HG03280 (cell line): ENCODE measurements at regions not wholly inside any gene's neighbourhood (a gene's known extent, or its start where the extent isn't known, plus 50 kb on each side); places are given as distances from the start of the nearest gene placed in this dataset.

Experiments used
- ATAC-seq: cut with Tn5 transposase; IDR thresholded peaks from one replicate; pipeline ENCODE4 v1.9.1; 2021; ENCODE audit warnings: mild to moderate bottlenecking, moderate library complexity; ENCODE audit not compliant: unreplicated experiment

DNA sequence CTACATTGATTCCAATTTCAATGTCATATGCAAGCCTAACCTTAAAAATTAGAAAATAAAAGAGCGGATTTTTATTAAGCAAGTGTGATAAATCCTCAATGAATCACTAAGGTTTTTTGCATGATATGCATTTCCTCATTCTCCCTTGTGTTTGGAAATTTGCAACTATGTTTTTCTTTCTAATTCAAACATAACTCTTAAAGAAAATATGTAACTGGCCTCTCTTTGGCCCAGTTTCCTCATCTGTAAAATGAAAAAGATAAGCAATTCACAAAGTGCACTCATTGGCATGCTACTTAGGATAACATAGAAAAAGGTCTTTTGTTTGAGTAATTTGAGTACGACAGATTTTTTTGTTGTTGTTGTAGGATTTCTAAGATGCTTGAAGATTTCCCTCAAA lies 295.5 kb downstream of the CDH11 start:
- ATAC-seq: no peak

DNA sequence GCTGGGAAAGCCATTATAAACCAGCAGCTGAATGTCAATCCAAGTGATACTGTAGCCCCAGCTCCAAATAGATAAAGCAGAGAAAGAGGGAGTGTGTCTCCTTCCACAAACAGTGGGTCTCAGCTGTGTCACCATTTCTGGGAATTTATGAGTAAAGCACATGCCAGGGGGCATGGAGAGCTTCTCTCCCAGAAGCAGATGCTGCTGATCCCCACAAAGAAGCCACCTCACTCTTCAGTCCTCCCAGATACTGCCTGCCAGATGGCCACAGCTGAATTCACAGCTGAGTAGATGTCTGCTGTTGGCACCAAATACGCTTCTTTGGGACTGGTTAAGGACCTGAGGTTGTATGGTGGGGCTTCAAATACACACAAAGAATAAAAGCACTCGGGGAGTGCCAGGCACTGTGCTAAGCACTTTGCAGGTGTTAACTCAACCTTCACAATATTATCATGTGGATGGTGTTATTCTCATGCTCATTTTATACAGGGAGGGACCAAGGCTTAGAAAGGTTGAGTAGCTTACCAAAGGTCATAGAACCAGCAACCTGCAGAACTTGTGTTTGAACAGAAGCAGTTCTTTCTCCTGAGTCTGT lies 298.3 kb downstream of the CDH11 start:
- no peak for ATAC-seq

DNA sequence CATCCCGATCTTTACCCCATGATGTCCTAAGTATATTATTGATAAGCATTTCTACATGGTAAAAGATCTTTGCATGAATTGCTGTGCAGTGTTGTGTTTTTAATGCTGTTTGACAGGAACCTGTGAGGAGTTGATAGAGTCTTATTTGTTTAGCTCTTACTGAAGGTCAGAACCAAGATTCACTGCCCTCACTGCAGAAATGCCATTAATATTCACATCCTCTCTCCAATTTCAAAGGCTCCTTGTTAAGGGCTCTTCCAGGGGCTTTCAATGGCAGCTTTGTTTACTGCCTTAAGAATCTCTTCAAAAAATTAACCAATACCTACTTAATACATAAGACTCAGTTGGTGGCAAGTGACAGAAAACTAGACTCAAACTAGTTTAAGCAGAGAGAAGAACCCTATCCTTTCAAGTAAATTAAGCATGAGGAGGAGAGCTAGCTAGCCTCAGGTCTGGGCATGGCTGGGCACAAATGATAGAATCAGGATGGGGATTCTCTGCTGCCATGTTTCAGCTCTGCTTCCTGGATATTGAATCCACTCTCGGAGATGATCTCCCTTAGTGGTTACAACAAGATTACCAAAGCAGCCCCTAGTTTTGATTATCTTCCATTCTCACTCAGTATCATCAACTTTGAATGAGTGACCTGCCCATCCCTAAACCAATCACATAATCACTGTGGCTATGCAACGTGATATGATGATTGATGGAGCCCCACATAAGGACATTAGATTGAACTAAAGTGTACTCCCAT lies 311.8 kb downstream of the CDH11 start:
- ATAC-seq: no peak

DNA sequence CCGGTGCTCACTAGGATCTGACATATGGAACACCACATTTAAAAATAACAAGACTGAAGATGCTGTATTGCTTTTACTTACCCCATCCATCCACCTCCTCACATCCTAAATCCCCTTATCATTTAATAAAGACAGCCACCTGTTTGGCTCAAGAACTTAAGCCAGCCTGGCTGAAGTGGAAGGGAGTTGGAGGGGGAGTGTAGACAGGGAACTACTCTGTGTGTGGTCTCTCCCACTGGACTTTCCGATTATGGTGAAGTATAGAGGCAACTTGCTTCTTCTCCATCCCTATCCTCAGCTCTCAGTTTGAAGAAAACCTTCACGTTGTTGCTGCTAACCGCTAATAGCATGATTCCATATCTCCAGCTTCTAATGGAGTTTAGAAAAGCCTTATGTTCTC lies 313.4 kb downstream of the CDH11 start:
- ATAC-seq: no peak

DNA sequence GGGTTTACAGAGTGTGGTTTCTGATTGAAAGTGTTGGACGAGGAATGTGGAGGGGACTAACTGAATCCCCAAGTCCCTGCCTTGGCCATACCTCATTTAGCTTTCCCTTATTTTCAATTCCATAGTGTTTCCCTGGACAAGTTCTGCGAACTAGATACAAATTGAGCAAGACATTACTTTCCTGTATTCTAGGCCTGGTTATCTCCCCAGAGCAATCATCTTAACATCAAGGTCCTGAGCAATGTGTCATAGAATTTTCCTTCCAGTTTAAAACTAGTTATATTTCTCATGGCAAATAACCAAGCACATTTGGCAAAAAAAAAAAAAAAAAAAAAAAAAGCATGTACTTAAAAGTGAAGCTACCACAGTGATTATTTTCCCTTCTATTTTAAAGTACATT lies 330.1 kb downstream of the CDH11 start:
- ATAC-seq: no peak

DNA sequence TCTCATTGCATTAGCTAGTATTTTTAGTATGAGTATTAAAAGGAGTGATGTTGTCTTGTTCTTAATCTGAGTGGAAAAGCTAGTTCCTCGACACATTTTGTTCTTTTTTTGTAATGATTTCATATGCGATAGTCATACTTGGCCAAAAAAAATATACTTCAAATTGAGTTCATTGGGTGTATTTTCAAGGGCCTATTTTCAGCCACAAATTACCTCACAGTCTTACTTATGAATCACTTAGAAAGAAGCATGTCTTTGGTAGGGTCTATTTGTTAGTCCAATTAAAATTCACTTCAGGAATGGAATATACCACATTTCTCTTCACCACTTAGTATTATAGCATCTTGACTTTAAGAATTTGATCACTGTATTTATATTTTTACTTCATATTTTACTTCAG lies 337.2 kb downstream of the CDH11 start:
- ATAC-seq: no peak

GRCh38 chr16:64782484-64782883 lies 339.4 kb downstream of the CDH11 start:
- no peak for ATAC-seq

DNA sequence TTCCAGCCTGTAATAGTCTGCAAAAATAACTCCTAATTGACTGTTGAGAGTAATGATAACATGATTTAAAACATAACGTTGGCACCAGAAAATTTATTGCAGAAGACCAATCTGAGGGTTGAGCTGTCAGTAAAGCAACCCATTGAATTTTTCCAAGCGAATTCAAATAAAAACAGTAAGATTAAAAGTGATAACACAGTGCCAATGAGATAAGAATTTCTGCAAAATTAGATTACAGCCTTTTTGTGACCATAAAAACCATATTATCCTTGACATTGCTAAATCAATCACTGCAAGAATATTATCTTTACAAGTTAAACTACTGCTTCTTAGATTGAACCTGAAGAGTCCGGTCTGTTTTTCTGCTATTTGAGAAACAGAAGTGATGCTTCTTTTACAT lies 341.4 kb downstream of the CDH11 start:
- ATAC-seq: no peak

DNA sequence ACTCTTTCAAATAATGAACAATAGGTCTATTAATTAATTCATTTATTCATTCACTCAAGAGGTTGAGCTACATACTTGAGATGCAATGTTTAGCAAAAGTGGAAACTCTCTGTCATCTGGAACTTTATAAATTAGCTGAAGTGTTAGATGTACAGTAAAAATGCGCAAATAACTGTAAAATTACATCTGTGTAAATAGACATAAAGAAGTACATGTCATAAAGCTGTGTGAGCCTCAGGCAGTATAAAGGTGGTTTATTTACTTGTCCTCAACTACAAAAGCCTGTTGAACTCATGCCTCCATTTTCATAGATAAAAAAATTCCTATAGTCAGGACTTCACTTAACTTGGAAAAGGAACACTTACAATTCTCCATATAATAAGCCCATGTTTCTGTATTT lies 343.1 kb downstream of the CDH11 start:
- no peak for ATAC-seq

GRCh38 chr16:64773638-64774037 lies 348.2 kb downstream of the CDH11 start:
- no peak for ATAC-seq

- no peak for ATAC-seq
Observed at GRCh38 chr16:64773184-64773583, 348.7 kb downstream of the CDH11 start.

DNA sequence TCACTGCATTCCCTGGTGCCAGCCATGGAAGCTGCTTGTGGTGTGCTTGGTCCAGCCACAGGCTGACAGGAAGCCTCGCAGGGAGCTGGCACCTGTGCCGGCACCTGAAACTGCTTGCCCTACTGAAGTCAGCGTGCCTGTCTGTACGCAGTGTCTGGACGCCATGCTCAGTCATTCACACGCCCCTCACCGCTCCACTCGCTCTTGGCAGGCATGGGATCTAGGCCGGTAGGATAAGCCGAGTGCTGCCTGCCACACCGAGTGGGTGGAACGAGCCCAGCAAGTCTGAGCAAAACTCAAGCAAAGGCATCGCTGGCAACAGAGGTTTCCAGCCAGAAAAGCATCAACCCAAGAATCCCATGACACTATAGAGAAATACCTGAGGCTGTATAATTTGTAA lies 350.6 kb downstream of the CDH11 start:
- ATAC-seq: no peak

DNA sequence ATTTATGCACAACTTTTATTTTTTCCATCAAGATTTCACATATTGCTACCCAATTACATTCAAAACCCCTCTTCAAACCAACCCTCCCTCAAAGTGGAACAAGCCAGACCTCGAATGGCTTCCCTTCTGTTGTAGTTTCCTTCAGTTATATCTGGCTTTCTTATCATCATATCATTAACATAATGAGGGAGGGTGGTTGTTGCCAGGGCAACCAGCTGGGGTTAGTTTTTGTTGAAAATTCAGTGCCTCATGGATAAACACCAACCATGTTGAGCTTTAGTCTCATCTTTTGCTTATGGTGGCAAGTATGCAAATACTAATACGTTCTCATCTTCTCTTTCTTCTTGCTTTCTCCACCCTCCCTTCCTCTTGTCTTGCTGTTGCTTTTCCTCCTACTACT lies 359.7 kb downstream of the CDH11 start:
- no peak for ATAC-seq

- no peak for ATAC-seq
Observed at GRCh38 chr16:64754279-64754678, 367.6 kb downstream of the CDH11 start.

DNA sequence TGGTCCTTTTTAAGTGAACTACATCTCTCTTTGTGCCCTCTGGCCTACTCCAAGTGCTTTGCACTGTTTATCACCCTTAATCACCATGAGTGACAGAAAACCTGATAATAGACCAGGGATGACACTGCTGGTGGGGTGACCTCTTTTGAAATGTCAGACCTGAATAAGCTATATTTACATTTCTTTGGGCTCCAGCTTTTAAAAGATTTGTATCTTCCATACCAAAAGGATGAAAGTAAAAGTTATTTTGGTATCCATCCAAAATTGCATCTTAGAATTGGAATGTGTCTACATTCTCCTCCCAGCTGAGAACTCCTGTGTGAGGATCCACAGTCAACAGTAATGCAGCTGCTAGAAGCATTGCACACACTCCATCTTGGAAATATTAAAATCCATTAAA lies 370.0 kb downstream of the CDH11 start:
- ATAC-seq: no peak

GRCh38 chr16:64749346-64749745 lies 372.5 kb downstream of the CDH11 start:
- ATAC-seq: no peak

GRCh38 chr16:64745258-64745930 lies 376.5 kb downstream of the CDH11 start:
- no peak for ATAC-seq

DNA sequence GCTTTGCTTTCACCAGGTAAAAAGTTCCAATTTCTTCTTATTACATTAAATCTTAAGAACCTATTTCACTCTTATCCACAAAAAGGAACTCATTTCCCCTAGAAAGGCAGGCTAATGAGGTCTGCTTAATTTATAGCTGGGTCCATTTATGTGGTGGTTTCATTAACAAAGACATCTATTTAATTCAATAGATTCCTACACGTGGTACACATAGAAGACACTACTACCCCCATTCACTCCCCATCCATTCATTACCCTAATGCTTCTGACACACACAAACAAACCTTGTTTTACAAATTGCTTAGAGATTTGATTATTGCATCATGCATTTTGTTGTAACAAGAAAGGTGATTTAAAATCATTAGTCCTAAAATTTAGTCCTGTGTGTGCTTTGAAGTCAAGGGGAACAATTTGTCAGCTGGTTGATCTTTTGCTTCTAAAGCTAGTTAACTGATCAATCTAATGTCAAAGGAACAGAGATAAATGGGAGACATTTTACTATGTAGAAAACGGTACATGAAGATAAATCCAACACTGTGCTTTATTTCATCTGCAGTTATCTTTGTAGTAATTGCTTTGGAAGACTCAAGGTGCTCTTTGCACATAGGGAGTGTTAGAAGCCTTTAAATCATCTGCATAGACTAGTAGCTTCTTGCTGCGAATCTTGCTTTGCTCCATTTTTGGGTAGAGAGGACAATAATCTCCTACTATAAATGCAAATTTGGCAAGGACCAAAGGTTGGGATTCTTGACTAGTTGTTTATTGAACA lies 379.2 kb downstream of the CDH11 start:
- no peak for ATAC-seq

- ATAC-seq: no peak
Observed at GRCh38 chr16:64740261-64740660, 381.6 kb downstream of the CDH11 start.

GRCh38 chr16:64738321-64738960 lies 383.4 kb downstream of the CDH11 start:
- ATAC-seq: no peak

DNA sequence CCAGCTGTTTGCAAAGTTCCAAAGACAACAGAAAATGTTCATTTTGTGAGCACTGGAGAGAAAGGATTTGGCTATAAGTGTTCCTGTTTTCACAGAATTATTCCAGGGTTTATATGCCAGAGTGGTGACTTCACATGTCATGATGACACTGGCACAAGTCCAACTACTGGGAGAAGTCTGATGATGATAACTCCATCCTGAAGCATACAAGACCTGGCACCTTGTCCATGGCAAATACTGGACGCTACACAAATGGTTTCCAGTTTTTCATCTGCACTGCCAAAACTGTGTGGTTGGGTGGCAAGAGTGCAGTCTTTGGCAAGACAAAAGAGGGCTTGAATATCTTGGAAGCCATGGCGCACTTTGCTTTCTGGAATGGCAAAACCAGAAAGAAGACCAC lies 385.0 kb downstream of the CDH11 start:
- no peak for ATAC-seq
